Ascending aorta (tissue), 2 donors: ENCODE measurements at regions not wholly inside any gene's neighbourhood (a gene's known extent, or its start where the extent isn't known, plus 50 kb on each side); places are given as distances from the start of the nearest gene placed in this dataset.

Source experiments
- DNase-seq, 2 donors: peaks; one replicate each; pipeline ENCODE4 v3.0.0-alpha.2; 2019; ENCODE audit warnings: low spot score in 2 of 2
- H3K27ac ChIP-seq, 2 donors: fragments of 200-600 bp; sonication (generic); one replicate each; pipeline ENCODE4 v1.5.1; 2016 to 2017; ENCODE audit warnings: mild to moderate bottlenecking in 1 of 2
- H3K27me3 ChIP-seq: fragments of 200-600 bp; sonication (generic); one replicate; pipeline ENCODE4 v1.5.1; 2017
- H3K36me3 ChIP-seq, 2 donors: fragments of 200-600 bp; sonication (generic); one replicate each; pipeline ENCODE4 v1.5.1; 2016
- H3K4me1 ChIP-seq, 2 donors: fragments of 200-600 bp; sonication (generic); one replicate each; pipeline ENCODE4 v1.5.1; 2016 to 2017; ENCODE audit warnings: mild to moderate bottlenecking in 1 of 2
- H3K4me3 ChIP-seq, 2 donors: fragments of 200-600 bp; sonication (generic); one replicate each; pipeline ENCODE4 v1.5.1; 2016 to 2017; ENCODE audit warnings: mild to moderate bottlenecking in 1 of 2
- H3K9me3 ChIP-seq, 2 donors: fragments of 200-600 bp; sonication (generic); one replicate each; pipeline ENCODE4 v1.5.1; 2016
- CTCF ChIP-seq, 3 experiments: fragments of 200-600 bp in 2 of 3; fragments of 450-650 bp in 1 of 3; sonication (generic) in 2 of 3; IDR thresholded peaks; one replicate each; pipeline ENCODE4 v1.5.1; 2016 to 2019; ENCODE audit warnings: antibody characterized with exemption in 3 of 3, mild to moderate bottlenecking in 1 of 3, moderate library complexity in 1 of 3
- intact Hi-C: fragments of 100-400 bp; cut with DNase I; formaldehyde crosslinking; loops from one replicate; pipeline ENCODE4 v1.15.1; 2023

DNA sequence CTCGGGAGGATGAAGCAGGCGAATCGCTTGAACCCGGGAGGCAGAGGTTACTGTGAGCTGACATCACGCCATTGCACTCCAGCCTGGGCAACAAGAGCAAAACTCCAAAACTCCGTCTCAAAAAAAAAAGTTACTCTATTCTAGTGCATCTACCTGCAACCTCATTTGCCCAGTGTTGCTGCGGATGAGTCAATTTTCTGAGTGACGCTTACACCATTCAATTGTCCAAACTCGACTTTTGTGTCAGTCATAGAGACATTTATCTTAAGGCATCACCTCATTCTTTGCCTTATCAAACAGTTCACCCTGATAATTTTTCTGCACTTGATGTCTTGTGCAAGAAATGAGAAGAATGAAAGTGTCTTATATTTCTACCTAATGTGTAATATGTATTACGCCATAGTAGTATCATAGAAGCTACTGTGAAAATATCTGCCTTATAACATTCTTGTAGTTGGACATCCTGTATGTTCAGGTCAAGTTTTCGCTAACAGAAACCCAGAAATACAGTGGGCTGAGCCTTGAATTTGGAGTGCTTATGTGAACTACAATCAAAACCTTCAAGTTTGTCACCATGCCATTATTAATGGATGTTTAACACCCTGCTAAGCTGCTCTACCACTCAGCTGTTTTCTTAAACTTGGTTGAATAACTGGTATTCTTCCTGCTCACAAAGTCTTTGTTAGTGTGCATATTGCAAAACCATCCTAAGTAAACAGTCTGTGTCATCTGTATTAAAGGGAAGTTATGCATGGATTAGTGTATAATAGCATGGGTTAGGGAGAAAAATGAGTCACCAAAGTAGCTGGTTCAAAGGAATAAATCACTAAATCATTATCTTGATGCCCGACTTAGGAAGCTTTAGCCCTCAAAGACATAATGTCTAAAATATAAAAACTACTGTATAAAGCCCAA is 531.0 kb upstream of the NR2F2 start:
- intact Hi-C loops, result no loop called here
- no peak overlapping the region for H3K27ac ChIP-seq
- DNase-seq, result no peak
- H3K36me3 ChIP-seq, result no peaks in the 10 kb centered on the region
- no peaks in the 10 kb centered on the region for H3K4me1 ChIP-seq
- H3K4me3 ChIP-seq, result no peak overlapping the region
- H3K9me3 ChIP-seq, result no peaks in the 10 kb centered on the region
- no peaks in the 10 kb centered on the region for H3K27me3 ChIP-seq
- no peak for TF ChIP-seq CTCF (IDR thresholded peaks at IDR 0.05)

GRCh38 chr15:95804484-95804883 is 526.0 kb upstream of the NR2F2 start:
- H3K4me3 ChIP-seq, result no peak overlapping the region

GRCh38 chr15:95812491-95812890 is 518.0 kb upstream of the NR2F2 start:
- H3K27me3 ChIP-seq, result no peaks in the 10 kb centered on the region

More at GRCh38 chr15:95804484-95804883, 526.0 kb upstream of the NR2F2 start:
- Histone ChIP-seq H3K4me1 (no peaks in the 10 kb centered on the region), H3K9me3 (no peaks in the 10 kb centered on the region), H3K27ac (no peak overlapping the region), H3K36me3 (no peaks in the 10 kb centered on the region), H3K27me3 (no peaks in the 10 kb centered on the region)
- no peak for DNase-seq
- intact Hi-C loops, result no loop called here
- TF ChIP-seq CTCF (IDR thresholded peaks at IDR 0.05), result no peak

DNA sequence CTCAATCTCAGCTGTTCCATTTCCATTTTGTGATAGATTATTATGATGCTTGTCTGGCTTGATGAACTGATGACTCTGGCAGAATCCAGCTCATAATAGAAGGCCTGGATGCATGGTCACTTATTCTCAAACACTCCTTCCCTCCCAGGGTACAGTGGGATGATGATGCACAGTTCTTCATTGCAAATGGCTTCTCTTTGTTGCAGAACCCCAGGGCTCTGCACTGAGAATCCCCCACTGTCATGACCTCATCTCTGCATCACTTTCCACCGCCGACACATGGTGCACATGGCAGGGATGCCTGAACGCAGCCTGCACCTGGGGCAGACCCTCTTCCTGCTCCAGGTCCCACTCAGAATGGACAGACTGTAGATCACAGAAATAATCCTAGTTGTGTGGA is 515.6 kb upstream of the NR2F2 start:
- Histone ChIP-seq H3K4me3 (no peak overlapping the region), H3K4me1 (no peaks in the 10 kb centered on the region), H3K27ac (no peak overlapping the region), H3K36me3 (no peaks in the 10 kb centered on the region), H3K27me3 (no peaks in the 10 kb centered on the region), H3K9me3 (no peaks in the 10 kb centered on the region)
- no peak for DNase-seq
- TF ChIP-seq CTCF (IDR thresholded peaks at IDR 0.05), result no peak
- intact Hi-C loops, result no loop called here

More at GRCh38 chr15:95812491-95812890, 518.0 kb upstream of the NR2F2 start:
- H3K4me3 ChIP-seq, result no peak overlapping the region
- no peaks in the 10 kb centered on the region for H3K36me3 ChIP-seq
- H3K4me1 ChIP-seq, result no peaks in the 10 kb centered on the region
- H3K27ac ChIP-seq, result no peak overlapping the region
- no peak for TF ChIP-seq CTCF (IDR thresholded peaks at IDR 0.05)
- DNase-seq, result no peak
- no peaks in the 10 kb centered on the region for H3K9me3 ChIP-seq
- intact Hi-C loops, result no loop called here

GRCh38 chr15:95816591-95816990 is 513.9 kb upstream of the NR2F2 start:
- DNase-seq, result no peak
- Histone ChIP-seq H3K27me3 (no peaks in the 10 kb centered on the region), H3K9me3 (no peaks in the 10 kb centered on the region), H3K36me3 (no peaks in the 10 kb centered on the region), H3K27ac (no peak overlapping the region), H3K4me1 (no peaks in the 10 kb centered on the region), H3K4me3 (no peak overlapping the region)
- TF ChIP-seq CTCF (IDR thresholded peaks at IDR 0.05), result no peak
- intact Hi-C loops, result no loop called here
